ENCODE measurements at regions not wholly inside any gene's neighbourhood (a gene's known extent, or its start where the extent isn't known, plus 50 kb on each side); places are given as distances from the start of the nearest gene placed in this dataset.
"Not testable (repeated sequence)": the region's sequence is repeated elsewhere in the genome, so short reads cannot be mapped to it uniquely, and the experiment has no call there.

GRCh38 chr2:215636816-215637215 lies 200.9 kb upstream of the FN1 start:
- DNase-seq (no peak), ATAC-seq (no peak)
- intact Hi-C loops (cut with DNase I) = no loop called here
- Histone ChIP-seq H3K27me3 (no peaks in the 10 kb centered on the region), H3K36me3 (replicated peaks in 1 of 2; ENCODE audit: insufficient read depth in 1 of 2, low read depth in 2 of 2) (no peaks in the 10 kb centered on the region), H3K9me3 (peaks cover 0 to 9% (median 0%) of the 10 kb centered on the region in 3 donors), H3K27ac (no peak overlapping the region), H3K4me1 (no peaks in the 10 kb centered on the region), H3K4me3 (no peak overlapping the region)
- WGBS, 2 donors = 61 to 64% methylated on average over 3 of the region's 3 CpGs
- TF ChIP-seq CTCF (IDR thresholded peaks at IDR 0.05) (no peak), POLR2A (IDR thresholded peaks at IDR 0.05) (no peak)

GRCh38 chr2:215635788-215636139 lies 199.9 kb upstream of the FN1 start:
- Histone ChIP-seq H3K4me1 (no peaks in the 10 kb centered on the region), H3K27ac (no peak overlapping the region), H3K4me3 (no peak overlapping the region), H3K27me3 (no peaks in the 10 kb centered on the region), H3K36me3 (replicated peaks in 1 of 2; ENCODE audit: insufficient read depth in 1 of 2, low read depth in 2 of 2) (no peaks in the 10 kb centered on the region), H3K9me3 (peaks cover 0 to 9% (median 0%) of the 10 kb centered on the region in 3 donors)
- WGBS, 2 donors = 27 to 33% methylated on average over 2 of the region's 2 CpGs
- no peak for TF ChIP-seq POLR2A (IDR thresholded peaks at IDR 0.05)
- no peak for TF ChIP-seq CTCF (IDR thresholded peaks at IDR 0.05)
- DNase-seq (no peak), ATAC-seq (no peak)
- intact Hi-C loops (cut with DNase I) = no loop called here

- ATAC-seq = no peak
Observed at GRCh38 chr2:215635071-215635787, 199.4 kb upstream of the FN1 start.

GRCh38 chr2:215633360-215633759 lies 197.5 kb upstream of the FN1 start:
- Histone ChIP-seq H3K4me1 (no peaks in the 10 kb centered on the region), H3K27ac (no peak overlapping the region), H3K4me3 (no peak overlapping the region), H3K36me3 (replicated peaks in 1 of 2; ENCODE audit: insufficient read depth in 1 of 2, low read depth in 2 of 2) (no peaks in the 10 kb centered on the region), H3K27me3 (no peaks in the 10 kb centered on the region), H3K9me3 (peaks cover 0 to 9% (median 0%) of the 10 kb centered on the region in 3 donors)
- DNase-seq (no peak), ATAC-seq (no peak)
- TF ChIP-seq CTCF (IDR thresholded peaks at IDR 0.05) = no peak
- TF ChIP-seq POLR2A (IDR thresholded peaks at IDR 0.05) = no peak
- intact Hi-C loops (cut with DNase I) = no loop called here

More at GRCh38 chr2:215635071-215635787, 199.4 kb upstream of the FN1 start:
- intact Hi-C loops (cut with DNase I) = no loop called here
- peaks cover 0 to 9% (median 0%) of the 10 kb centered on the region in 3 donors for H3K9me3 ChIP-seq
- no peaks in the 10 kb centered on the region for H3K27me3 ChIP-seq
- no peak overlapping the region for H3K27ac ChIP-seq
- H3K4me3 ChIP-seq = no peak overlapping the region
- TF ChIP-seq POLR2A (IDR thresholded peaks at IDR 0.05) (no peak), CTCF (IDR thresholded peaks at IDR 0.05) (no peak)
- H3K4me1 ChIP-seq = no peaks in the 10 kb centered on the region
- no peaks in the 10 kb centered on the region for H3K36me3 ChIP-seq (replicated peaks in 1 of 2; ENCODE audit: insufficient read depth in 1 of 2, low read depth in 2 of 2)
- no peak for DNase-seq

GRCh38 chr2:215631696-215632095 lies 195.8 kb upstream of the FN1 start:
- no peak for DNase-seq
- no peak for ATAC-seq
- H3K36me3 ChIP-seq (replicated peaks in 1 of 2; ENCODE audit: insufficient read depth in 1 of 2, low read depth in 2 of 2) = no peaks in the 10 kb centered on the region
- no peak overlapping the region for H3K4me3 ChIP-seq
- no peaks in the 10 kb centered on the region for H3K27me3 ChIP-seq
- H3K27ac ChIP-seq = no peak overlapping the region
- 85 to 92% methylated on average over 2 of the region's 2 CpGs for WGBS, 2 donors
- TF ChIP-seq CTCF (IDR thresholded peaks at IDR 0.05) (no peak), POLR2A (IDR thresholded peaks at IDR 0.05) (no peak)
- intact Hi-C loops (cut with DNase I) = no loop called here
- H3K9me3 ChIP-seq = peaks cover 0 to 9% (median 0%) of the 10 kb centered on the region in 3 donors
- no peaks in the 10 kb centered on the region for H3K4me1 ChIP-seq

- H3K4me1 ChIP-seq; H3K27me3 ChIP-seq; H3K9me3 ChIP-seq; DNase-seq; H3K36me3 ChIP-seq (replicated peaks in 1 of 2; ENCODE audit: insufficient read depth in 1 of 2, low read depth in 2 of 2); ATAC-seq; intact Hi-C loops (cut with DNase I); H3K4me3 ChIP-seq; H3K27ac ChIP-seq: not testable (repeated sequence)
- WGBS, 2 donors = 80 to 87% methylated on average over 2 of the region's 2 CpGs
Observed at GRCh38 chr2:215630796-215631195, 194.9 kb upstream of the FN1 start.

Data from body of pancreas (tissue), 4 donors.